Adrenal gland (tissue), 5 donors: ENCODE measurements at regions not wholly inside any gene's neighbourhood (a gene's known extent, or its start where the extent isn't known, plus 50 kb on each side); places are given as distances from the start of the nearest gene placed in this dataset.

Experiments used
- POLR2A ChIP-seq, 2 donors: fragments of 450-650 bp; IDR thresholded peaks; one replicate each; pipeline ENCODE4 v1.6.1; 2017; ENCODE audit warnings: antibody characterized with exemption in 2 of 2, mild to moderate bottlenecking in 2 of 2, moderate library complexity in 1 of 2
- TF ChIP-seq, protein P1 (sequence below), 6 experiments: fragments of 450-650 bp in 4 of 6; fragments of 200-600 bp in 2 of 6; sonication (generic) in 1 of 6; IDR thresholded peaks; 1 replicate in 5 of 6; 2 replicates in 1 of 6; pipeline versions ENCODE4 v1.5.1 to v1.8.0; 2016 to 2021; ENCODE audit warnings: antibody characterized with exemption in 6 of 6, mild to moderate bottlenecking in 2 of 6, moderate library complexity in 1 of 6
- donor health status: DM: no; HTN: no; CAD: no.

DNA sequence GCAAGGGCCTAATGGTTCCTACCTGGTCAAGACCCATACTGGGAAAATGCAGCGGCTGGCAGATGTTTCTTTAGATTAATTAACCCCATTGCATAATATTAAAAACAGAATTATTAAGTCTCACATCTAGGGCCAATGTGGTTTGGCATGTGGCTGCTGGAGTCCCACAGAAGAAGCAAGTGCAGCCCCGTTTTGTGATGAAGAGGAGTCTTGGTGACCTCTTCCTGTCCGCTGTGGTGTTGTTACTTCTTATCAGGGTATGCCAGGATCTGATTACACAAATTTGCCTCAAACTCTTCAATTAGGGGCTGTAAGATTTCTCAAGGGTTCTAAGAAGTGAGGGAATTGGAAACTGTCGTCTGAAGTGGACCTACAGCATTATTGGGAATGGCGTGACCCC lies 240.3 kb downstream of the SEC23IP start:
- TF ChIP-seq, protein P1, sequence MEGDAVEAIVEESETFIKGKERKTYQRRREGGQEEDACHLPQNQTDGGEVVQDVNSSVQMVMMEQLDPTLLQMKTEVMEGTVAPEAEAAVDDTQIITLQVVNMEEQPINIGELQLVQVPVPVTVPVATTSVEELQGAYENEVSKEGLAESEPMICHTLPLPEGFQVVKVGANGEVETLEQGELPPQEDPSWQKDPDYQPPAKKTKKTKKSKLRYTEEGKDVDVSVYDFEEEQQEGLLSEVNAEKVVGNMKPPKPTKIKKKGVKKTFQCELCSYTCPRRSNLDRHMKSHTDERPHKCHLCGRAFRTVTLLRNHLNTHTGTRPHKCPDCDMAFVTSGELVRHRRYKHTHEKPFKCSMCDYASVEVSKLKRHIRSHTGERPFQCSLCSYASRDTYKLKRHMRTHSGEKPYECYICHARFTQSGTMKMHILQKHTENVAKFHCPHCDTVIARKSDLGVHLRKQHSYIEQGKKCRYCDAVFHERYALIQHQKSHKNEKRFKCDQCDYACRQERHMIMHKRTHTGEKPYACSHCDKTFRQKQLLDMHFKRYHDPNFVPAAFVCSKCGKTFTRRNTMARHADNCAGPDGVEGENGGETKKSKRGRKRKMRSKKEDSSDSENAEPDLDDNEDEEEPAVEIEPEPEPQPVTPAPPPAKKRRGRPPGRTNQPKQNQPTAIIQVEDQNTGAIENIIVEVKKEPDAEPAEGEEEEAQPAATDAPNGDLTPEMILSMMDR (IDR thresholded peaks at IDR 0.05) = no peak
- no peak for TF ChIP-seq POLR2A (IDR thresholded peaks at IDR 0.05)
